Right atrium auricular region (tissue), 2 donors: ENCODE measurements at regions not wholly inside any gene's neighbourhood (a gene's known extent, or its start where the extent isn't known, plus 50 kb on each side); places are given as distances from the start of the nearest gene placed in this dataset.
"Not testable (repeated sequence)": the region's sequence is repeated elsewhere in the genome, so short reads cannot be mapped to it uniquely, and the experiment has no call there.

Source experiments
- DNase-seq: peaks from one replicate; pipeline ENCODE4 v3.0.0-alpha.2; 2019; ENCODE audit warnings: low spot score
- H3K27ac ChIP-seq, 2 donors: fragments of 200-600 bp; sonication (generic); 1 replicate in 1 of 2; 2 replicates in 1 of 2; pipeline ENCODE4 v1.5.1; 2016 to 2019
- H3K27me3 ChIP-seq, 2 donors: fragments of 200-600 bp; sonication (generic); one replicate each; pipeline versions ENCODE4 v1.5.1 to v1.6.0; 2017 to 2019
- H3K36me3 ChIP-seq: fragments of 200-600 bp; sonication (generic); one replicate; pipeline ENCODE4 v1.5.1; 2016
- H3K4me1 ChIP-seq, 2 donors: fragments of 200-600 bp; sonication (generic); one replicate each; pipeline versions ENCODE4 v1.5.1 to v1.6.0; 2017 to 2019
- H3K4me3 ChIP-seq, 2 donors: fragments of 200-600 bp; sonication (generic); 1 replicate in 1 of 2; 2 replicates in 1 of 2; pipeline ENCODE4 v1.5.1; 2017 to 2019; ENCODE audit warnings: mild to moderate bottlenecking in 1 of 2, moderate library complexity in 1 of 2
- H3K9me3 ChIP-seq, 2 donors: fragments of 200-600 bp; sonication (generic); one replicate each; pipeline ENCODE4 v1.5.1; 2019
- TF ChIP-seq, protein P1 (sequence below), 2 donors: fragments of 200-600 bp; sonication (generic); IDR thresholded peaks; one replicate each; pipeline ENCODE4 v1.5.1; 2019; ENCODE audit warnings: antibody characterized with exemption in 2 of 2

DNA sequence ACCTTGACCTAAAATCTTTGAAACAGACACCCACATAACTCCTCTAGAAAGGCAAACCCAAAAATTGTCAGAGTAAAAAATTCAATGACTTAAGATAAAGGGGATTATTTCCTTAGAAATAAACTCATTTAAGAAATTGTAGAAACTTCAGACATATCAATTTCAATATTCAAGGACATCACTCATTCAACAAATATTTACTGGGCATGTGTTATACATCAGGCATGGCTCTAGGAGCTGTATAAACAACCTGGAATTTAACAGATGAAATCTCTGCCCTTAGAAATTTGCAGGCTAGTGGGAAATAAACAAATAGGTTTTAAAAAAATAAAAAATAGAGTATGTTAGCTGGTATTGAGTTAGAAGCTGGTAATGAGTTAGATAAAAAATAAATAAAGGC, 84.0 kb upstream of the LSM14A start:
- no peak overlapping the region for H3K4me3 ChIP-seq
- no peaks in the 10 kb centered on the region for H3K36me3 ChIP-seq
- no peaks in the 10 kb centered on the region for H3K9me3 ChIP-seq
- no peak for DNase-seq
- TF ChIP-seq, protein P1, sequence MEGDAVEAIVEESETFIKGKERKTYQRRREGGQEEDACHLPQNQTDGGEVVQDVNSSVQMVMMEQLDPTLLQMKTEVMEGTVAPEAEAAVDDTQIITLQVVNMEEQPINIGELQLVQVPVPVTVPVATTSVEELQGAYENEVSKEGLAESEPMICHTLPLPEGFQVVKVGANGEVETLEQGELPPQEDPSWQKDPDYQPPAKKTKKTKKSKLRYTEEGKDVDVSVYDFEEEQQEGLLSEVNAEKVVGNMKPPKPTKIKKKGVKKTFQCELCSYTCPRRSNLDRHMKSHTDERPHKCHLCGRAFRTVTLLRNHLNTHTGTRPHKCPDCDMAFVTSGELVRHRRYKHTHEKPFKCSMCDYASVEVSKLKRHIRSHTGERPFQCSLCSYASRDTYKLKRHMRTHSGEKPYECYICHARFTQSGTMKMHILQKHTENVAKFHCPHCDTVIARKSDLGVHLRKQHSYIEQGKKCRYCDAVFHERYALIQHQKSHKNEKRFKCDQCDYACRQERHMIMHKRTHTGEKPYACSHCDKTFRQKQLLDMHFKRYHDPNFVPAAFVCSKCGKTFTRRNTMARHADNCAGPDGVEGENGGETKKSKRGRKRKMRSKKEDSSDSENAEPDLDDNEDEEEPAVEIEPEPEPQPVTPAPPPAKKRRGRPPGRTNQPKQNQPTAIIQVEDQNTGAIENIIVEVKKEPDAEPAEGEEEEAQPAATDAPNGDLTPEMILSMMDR (IDR thresholded peaks at IDR 0.05), result no peak
- H3K27ac ChIP-seq, result no peak overlapping the region
- H3K4me1 ChIP-seq, result no peaks in the 10 kb centered on the region
- no peaks in the 10 kb centered on the region for H3K27me3 ChIP-seq

- no peak for DNase-seq
- H3K4me3 ChIP-seq, result no peak overlapping the region
- H3K4me1 ChIP-seq, result no peaks in the 10 kb centered on the region
- H3K27ac ChIP-seq, result no peak overlapping the region
- no peaks in the 10 kb centered on the region for H3K9me3 ChIP-seq
- TF ChIP-seq, protein P1 (IDR thresholded peaks at IDR 0.05), result no peak
- H3K36me3 ChIP-seq, result no peaks in the 10 kb centered on the region
- H3K27me3 ChIP-seq, result no peaks in the 10 kb centered on the region
These were observed 82.7 kb upstream of the LSM14A start for GRCh38 chr19:34089566-34089965.

DNA sequence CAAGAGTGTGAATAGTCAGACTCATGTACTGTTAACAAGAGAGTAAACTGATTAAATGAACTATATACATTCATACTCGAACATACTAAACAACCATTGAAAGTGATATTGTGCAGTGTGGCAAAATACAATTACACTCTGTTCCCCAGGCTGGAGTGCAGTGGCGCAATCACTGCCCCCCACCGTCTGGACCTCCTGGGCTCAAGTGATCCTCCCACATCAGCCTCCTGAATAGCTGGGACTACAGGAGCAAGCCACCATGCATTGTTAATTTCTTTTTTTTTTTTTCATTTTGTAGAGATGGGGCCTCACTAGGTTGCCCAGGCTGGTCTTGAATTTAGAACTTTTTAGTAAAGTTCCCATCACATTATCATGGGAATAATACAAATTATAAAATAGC, 77.3 kb upstream of the LSM14A start:
- Histone ChIP-seq H3K27ac (no peak overlapping the region), H3K9me3 (no peaks in the 10 kb centered on the region), H3K4me3 (no peak overlapping the region), H3K4me1 (no peaks in the 10 kb centered on the region), H3K27me3 (no peaks in the 10 kb centered on the region), H3K36me3 (no peaks in the 10 kb centered on the region)
- TF ChIP-seq, protein P1 (IDR thresholded peaks at IDR 0.05), result no peak
- no peak for DNase-seq

DNA sequence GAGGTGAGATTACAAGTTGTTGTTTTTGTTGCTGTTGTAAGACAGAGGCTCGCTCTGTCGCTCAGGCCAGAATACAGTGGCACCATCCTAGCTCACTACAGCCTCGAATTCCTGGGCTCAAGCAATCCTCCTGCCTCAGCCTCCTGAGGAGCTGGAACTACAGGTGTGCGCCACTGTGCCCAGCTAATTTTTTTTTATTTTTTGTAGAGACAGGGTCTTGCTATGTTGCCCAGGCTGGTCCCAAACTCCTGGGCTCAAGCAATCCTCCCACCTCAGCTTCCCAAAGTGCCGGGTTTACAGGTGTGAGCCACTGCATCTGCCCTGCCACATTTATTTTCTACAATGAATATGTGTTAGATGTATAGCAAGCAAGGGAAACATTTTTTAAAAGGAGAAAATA, 76.9 kb upstream of the LSM14A start:
- H3K9me3 ChIP-seq, H3K4me1 ChIP-seq, DNase-seq, H3K4me3 ChIP-seq, H3K36me3 ChIP-seq, H3K27ac ChIP-seq, H3K27me3 ChIP-seq: not testable (repeated sequence)

DNA sequence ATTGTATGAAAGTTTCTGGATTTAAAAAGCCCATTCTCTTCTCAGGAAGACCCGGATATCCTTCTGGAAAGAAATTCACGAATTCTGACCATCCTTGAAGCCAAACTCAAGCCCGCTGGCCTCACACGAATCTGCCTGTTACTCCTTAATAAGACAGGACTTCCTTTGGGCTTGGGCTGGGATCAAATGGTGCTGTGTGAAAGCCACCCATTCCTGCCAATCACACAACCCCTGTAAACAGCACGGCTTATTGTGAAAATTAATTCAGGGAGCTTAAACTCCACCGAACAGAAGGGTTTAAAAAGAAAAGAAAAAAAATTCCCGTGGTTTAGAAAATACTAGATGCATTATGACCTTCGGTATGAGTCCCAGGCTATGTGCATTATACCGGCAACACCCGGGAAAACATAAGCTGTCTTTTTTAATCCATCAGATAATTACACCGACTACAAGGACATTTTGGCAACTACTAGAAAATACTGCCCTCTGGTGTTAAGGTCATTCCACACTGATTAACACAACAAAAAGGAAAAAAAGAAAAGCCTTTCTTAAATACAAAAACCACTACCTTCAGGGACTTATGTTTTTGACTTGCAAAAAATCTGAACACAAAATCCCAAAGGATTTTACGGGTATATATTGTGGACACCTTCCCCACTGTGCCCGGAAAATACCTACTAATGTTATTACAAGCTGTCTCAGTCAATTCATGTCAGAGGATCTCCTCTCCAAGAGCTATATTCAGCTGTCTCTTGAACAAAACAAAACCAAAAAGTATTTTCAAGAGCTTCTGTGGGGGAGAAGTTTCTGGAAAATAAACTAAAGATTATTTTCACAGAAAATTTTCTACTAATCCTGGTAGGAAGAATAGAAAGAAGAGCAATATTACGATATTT, 76.0 kb upstream of the LSM14A start:
- Histone ChIP-seq H3K4me3 (no peak overlapping the region), H3K9me3 (no peaks in the 10 kb centered on the region), H3K27me3 (no peaks in the 10 kb centered on the region), H3K27ac (no peak overlapping the region), H3K36me3 (no peaks in the 10 kb centered on the region), H3K4me1 (no peaks in the 10 kb centered on the region)
- TF ChIP-seq, protein P1 (IDR thresholded peaks at IDR 0.05), result peak; percentile 33 to 72
- DNase-seq, result no peak

- TF ChIP-seq, protein P1 (IDR thresholded peaks at IDR 0.05), result no peak
- H3K4me1 ChIP-seq, result no peaks in the 10 kb centered on the region
- H3K4me3 ChIP-seq, result no peak overlapping the region
- no peak for DNase-seq
- H3K9me3 ChIP-seq, result no peaks in the 10 kb centered on the region
- no peaks in the 10 kb centered on the region for H3K27me3 ChIP-seq
- no peaks in the 10 kb centered on the region for H3K36me3 ChIP-seq
- H3K27ac ChIP-seq, result no peak overlapping the region
These were observed 68.2 kb upstream of the LSM14A start for GRCh38 chr19:34104096-34104495.
